Neural progenitor cell (in vitro differentiated cells): ENCODE measurements at regions not wholly inside any gene's neighbourhood (a gene's known extent, or its start where the extent isn't known, plus 50 kb on each side); places are given as distances from the start of the nearest gene placed in this dataset.

Experiments
- EZH2 ChIP-seq: fragments of 200-600 bp; sonication (generic); IDR thresholded peaks from 2 replicates; pipeline ENCODE4 v1.6.1; 2017; ENCODE audit warnings: antibody characterized with exemption, mild to moderate bottlenecking, moderate library complexity
- EZH2phosphoT487 ChIP-seq: fragments of 200-600 bp; sonication (generic); IDR thresholded peaks from 2 replicates; pipeline ENCODE4 v1.6.1; 2017; ENCODE audit warnings: antibody characterized with exemption
- TF ChIP-seq, protein P1 (sequence below): fragments of 200-600 bp; sonication (generic); IDR thresholded peaks from 2 replicates; pipeline ENCODE4 v1.5.1; 2017; ENCODE audit warnings: antibody characterized with exemption, mild to moderate bottlenecking

DNA sequence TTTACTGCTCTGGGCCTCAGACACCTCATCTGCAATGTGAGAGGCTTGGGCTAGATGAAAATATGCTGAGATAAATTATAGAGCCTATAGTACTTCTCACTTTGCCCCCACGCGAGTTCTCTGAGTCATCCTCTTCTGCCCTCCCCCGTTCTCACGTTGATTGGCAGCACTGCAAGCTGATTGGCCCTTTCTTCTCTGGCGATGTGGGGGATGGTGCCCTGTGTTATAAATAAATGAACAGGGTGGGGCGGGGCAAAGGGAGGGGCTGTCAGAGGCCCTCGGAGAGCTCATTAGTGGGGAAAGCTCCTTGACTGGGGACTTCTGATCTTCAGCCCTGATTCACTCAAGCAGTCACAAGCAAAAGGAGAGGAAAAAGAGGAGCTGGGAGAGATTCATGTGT, 64.3 kb upstream of the ZC3H12A start:
- TF ChIP-seq, protein P1, sequence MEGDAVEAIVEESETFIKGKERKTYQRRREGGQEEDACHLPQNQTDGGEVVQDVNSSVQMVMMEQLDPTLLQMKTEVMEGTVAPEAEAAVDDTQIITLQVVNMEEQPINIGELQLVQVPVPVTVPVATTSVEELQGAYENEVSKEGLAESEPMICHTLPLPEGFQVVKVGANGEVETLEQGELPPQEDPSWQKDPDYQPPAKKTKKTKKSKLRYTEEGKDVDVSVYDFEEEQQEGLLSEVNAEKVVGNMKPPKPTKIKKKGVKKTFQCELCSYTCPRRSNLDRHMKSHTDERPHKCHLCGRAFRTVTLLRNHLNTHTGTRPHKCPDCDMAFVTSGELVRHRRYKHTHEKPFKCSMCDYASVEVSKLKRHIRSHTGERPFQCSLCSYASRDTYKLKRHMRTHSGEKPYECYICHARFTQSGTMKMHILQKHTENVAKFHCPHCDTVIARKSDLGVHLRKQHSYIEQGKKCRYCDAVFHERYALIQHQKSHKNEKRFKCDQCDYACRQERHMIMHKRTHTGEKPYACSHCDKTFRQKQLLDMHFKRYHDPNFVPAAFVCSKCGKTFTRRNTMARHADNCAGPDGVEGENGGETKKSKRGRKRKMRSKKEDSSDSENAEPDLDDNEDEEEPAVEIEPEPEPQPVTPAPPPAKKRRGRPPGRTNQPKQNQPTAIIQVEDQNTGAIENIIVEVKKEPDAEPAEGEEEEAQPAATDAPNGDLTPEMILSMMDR = no peak
- TF ChIP-seq EZH2 = no peak
- TF ChIP-seq EZH2phosphoT487 = no peak
